ENCODE measurements at regions not wholly inside any gene's neighbourhood (a gene's known extent, or its start where the extent isn't known, plus 50 kb on each side); places are given as distances from the start of the nearest gene placed in this dataset.

DNA sequence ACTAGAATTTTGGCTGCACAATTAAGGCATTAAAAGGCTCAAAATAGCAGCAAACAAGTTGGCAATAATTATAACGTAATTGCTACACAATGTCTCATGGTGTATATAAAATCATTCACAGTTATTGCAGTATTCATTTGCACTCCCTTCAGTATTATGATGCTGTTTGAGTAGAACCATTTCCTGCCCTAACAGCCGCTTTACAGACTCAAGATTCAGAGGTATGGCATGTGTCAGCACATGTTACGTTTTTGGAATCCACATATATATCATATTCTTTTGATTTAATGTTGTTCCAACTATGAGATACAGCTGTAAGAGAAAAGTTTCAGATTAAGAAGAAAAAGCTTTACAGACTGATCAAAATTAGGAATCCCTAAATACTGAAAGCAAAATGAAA lies 56.3 kb upstream of the NCKAP5 start:
- H3K27me3 Mint-ChIP-seq, result peaks cover 0 to 1% of the 10 kb centered on the region in 2 donors
- Histone ChIP-seq H3K36me3 (ENCODE audit: insufficient read depth, low read length) (no peaks in the 10 kb centered on the region), H3K27ac (ENCODE audit: low read depth, low read length) (no peak overlapping the region), H3K9me3 (ENCODE audit: low read length) (no peaks in the 10 kb centered on the region), H3K4me3 (ENCODE audit: low read length) (no peak overlapping the region), H3K27me3 (ENCODE audit: insufficient read depth, low read length, poor library complexity, severe bottlenecking) (no peaks in the 10 kb centered on the region), H3K4me1 (ENCODE audit: insufficient read depth, low read length) (no peaks in the 10 kb centered on the region)
- POLR2A ChIA-PET, result no interaction called here
- CTCF ChIA-PET, result no interaction called here
- H3K4me1 Mint-ChIP-seq, result no peaks in the 10 kb centered on the region
- H3K4me3 Mint-ChIP-seq, result no peak overlapping the region
- H3K9me3 Mint-ChIP-seq, result peaks cover 0 to 7% (median 3%) of the 10 kb centered on the region in 5 donors
- H3K27ac Mint-ChIP-seq, result no peak overlapping the region
- H3K36me3 Mint-ChIP-seq, result no peaks in the 10 kb centered on the region
- DNase-seq, result no peak

GRCh38 chr2:133627741-133628140 lies 59.5 kb upstream of the NCKAP5 start:
- peaks cover 0 to 1% of the 10 kb centered on the region in 2 donors for H3K27me3 Mint-ChIP-seq
- POLR2A ChIA-PET, result no interaction called here

DNA sequence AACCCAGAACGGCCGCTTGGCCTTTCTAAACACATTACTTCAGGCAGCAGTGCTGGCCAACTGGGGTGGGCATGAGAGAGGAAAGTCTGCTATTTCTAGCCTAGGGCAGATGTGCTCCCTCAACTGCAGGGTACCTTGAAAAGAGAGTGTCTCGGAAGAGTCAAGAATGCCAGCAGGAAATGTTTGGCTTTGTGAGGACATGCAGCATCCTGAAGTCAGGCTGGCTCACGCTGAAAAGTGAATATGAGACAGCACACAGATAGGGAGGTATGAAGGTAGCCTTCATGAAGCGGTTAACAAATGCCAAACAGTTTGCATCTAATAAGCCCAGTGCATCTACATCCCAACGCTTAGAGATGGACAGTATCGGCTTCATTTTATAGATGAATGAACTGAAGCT lies 65.0 kb upstream of the NCKAP5 start:
- POLR2A ChIA-PET, result no interaction called here
- Mint-ChIP-seq H3K4me3 (no peak overlapping the region), H3K27me3 (peaks cover 0 to 3% of the 10 kb centered on the region in 2 donors), H3K27ac (no peak overlapping the region), H3K4me1 (no peaks in the 10 kb centered on the region), H3K36me3 (no peaks in the 10 kb centered on the region), H3K9me3 (peaks cover 0 to 5% (median 3%) of the 10 kb centered on the region in 5 donors)
- no peaks in the 10 kb centered on the region for H3K27me3 ChIP-seq (ENCODE audit: insufficient read depth, low read length, poor library complexity, severe bottlenecking)
- no peak overlapping the region for H3K4me3 ChIP-seq (ENCODE audit: low read length)
- H3K9me3 ChIP-seq (ENCODE audit: low read length), result no peaks in the 10 kb centered on the region
- no peaks in the 10 kb centered on the region for H3K36me3 ChIP-seq (ENCODE audit: insufficient read depth, low read length)
- no peak for DNase-seq
- CTCF ChIA-PET, result no interaction called here
- H3K27ac ChIP-seq (ENCODE audit: low read depth, low read length), result no peak overlapping the region
- no peaks in the 10 kb centered on the region for H3K4me1 ChIP-seq (ENCODE audit: insufficient read depth, low read length)

More at GRCh38 chr2:133627741-133628140, 59.5 kb upstream of the NCKAP5 start:
- Mint-ChIP-seq H3K9me3 (peaks cover 0 to 7% (median 7%) of the 10 kb centered on the region in 5 donors), H3K4me3 (no peak overlapping the region), H3K27ac (no peak overlapping the region), H3K4me1 (no peaks in the 10 kb centered on the region), H3K36me3 (no peaks in the 10 kb centered on the region)
- CTCF ChIA-PET, result no interaction called here
- H3K36me3 ChIP-seq (ENCODE audit: insufficient read depth, low read length), result no peaks in the 10 kb centered on the region
- no peak for DNase-seq
- no peaks in the 10 kb centered on the region for H3K9me3 ChIP-seq (ENCODE audit: low read length)
- no peaks in the 10 kb centered on the region for H3K4me1 ChIP-seq (ENCODE audit: insufficient read depth, low read length)
- no peaks in the 10 kb centered on the region for H3K27me3 ChIP-seq (ENCODE audit: insufficient read depth, low read length, poor library complexity, severe bottlenecking)
- no peak overlapping the region for H3K4me3 ChIP-seq (ENCODE audit: low read length)
- H3K27ac ChIP-seq (ENCODE audit: low read depth, low read length), result no peak overlapping the region

DNA sequence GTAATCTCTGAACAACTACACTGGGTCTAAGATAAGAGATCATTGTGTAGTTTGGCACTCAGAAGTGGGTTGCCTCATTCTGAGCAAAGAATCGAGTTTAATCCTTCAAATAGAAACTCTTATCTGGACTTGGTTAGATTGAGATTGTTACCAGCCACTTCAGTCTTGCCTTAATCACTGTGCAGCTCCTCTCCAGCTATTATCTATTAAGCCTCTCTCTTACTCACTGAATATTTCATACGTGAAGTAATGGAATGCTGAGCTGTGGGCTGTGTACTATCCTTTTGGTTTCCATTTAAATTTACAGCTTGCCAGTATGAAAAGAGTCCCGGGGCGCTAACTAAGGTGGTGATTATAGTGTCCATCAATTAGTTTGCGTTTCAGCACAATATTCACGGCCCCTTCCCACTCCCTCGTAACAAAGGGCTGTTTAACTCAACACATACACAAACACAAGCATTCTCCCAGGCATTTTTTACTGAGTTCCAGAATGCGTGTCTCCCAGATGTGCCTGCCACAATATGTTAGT lies 65.7 kb upstream of the NCKAP5 start:
- peaks cover 0 to 5% (median 3%) of the 10 kb centered on the region in 5 donors for H3K9me3 Mint-ChIP-seq
- no peak for DNase-seq
- H3K4me3 Mint-ChIP-seq, result no peak overlapping the region
- no peaks in the 10 kb centered on the region for H3K9me3 ChIP-seq (ENCODE audit: low read length)
- no peaks in the 10 kb centered on the region for H3K4me1 ChIP-seq (ENCODE audit: insufficient read depth, low read length)
- no peaks in the 10 kb centered on the region for H3K36me3 ChIP-seq (ENCODE audit: insufficient read depth, low read length)
- no peaks in the 10 kb centered on the region for H3K27me3 ChIP-seq (ENCODE audit: insufficient read depth, low read length, poor library complexity, severe bottlenecking)
- H3K36me3 Mint-ChIP-seq, result no peaks in the 10 kb centered on the region
- ChIA-PET CTCF (no interaction called here), POLR2A (no interaction called here)
- no peak overlapping the region for H3K27ac ChIP-seq (ENCODE audit: low read depth, low read length)
- H3K4me3 ChIP-seq (ENCODE audit: low read length), result no peak overlapping the region
- H3K27me3 Mint-ChIP-seq, result peaks cover 0 to 2% of the 10 kb centered on the region in 2 donors
- no peak overlapping the region for H3K27ac Mint-ChIP-seq
- H3K4me1 Mint-ChIP-seq, result no peaks in the 10 kb centered on the region

DNA sequence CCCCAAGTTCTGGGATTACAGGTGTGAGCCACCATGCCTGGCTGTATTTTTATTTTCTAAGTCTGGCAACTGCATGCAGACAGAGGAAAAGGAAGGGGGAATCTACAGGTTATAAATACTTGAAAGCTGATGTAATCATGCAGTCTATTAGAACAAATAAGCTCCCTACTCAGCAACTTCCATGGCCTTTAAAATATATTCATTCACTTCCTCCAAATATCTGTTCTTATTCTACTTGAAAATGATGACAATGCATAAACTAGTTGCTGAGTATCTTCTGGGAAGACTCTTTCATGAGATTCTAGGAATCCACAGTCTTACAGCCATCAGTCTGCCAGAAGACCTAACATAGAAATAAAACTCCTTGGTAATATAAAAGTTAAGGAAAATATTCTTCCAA lies 66.9 kb upstream of the NCKAP5 start:
- H3K9me3 ChIP-seq (ENCODE audit: low read length), result no peaks in the 10 kb centered on the region
- Mint-ChIP-seq H3K27me3 (peaks cover 0 to 2% of the 10 kb centered on the region in 2 donors), H3K4me3 (no peak overlapping the region), H3K4me1 (no peaks in the 10 kb centered on the region), H3K36me3 (no peaks in the 10 kb centered on the region), H3K9me3 (peaks cover 0 to 5% (median 3%) of the 10 kb centered on the region in 5 donors), H3K27ac (no peak overlapping the region)
- no peak for DNase-seq
- no peaks in the 10 kb centered on the region for H3K36me3 ChIP-seq (ENCODE audit: insufficient read depth, low read length)
- no peaks in the 10 kb centered on the region for H3K27me3 ChIP-seq (ENCODE audit: insufficient read depth, low read length, poor library complexity, severe bottlenecking)
- POLR2A ChIA-PET, result no interaction called here
- CTCF ChIA-PET, result no interaction called here
- H3K4me1 ChIP-seq (ENCODE audit: insufficient read depth, low read length), result no peaks in the 10 kb centered on the region
- H3K27ac ChIP-seq (ENCODE audit: low read depth, low read length), result no peak overlapping the region
- H3K4me3 ChIP-seq (ENCODE audit: low read length), result no peak overlapping the region

GRCh38 chr2:133636287-133636686 lies 68.0 kb upstream of the NCKAP5 start:
- ChIA-PET CTCF (no interaction called here), POLR2A (no interaction called here)
- H3K4me3 ChIP-seq (ENCODE audit: low read length), result no peak overlapping the region
- H3K9me3 ChIP-seq (ENCODE audit: low read length), result no peaks in the 10 kb centered on the region
- no peaks in the 10 kb centered on the region for H3K27me3 ChIP-seq (ENCODE audit: insufficient read depth, low read length, poor library complexity, severe bottlenecking)
- no peak overlapping the region for H3K27ac ChIP-seq (ENCODE audit: low read depth, low read length)
- Mint-ChIP-seq H3K9me3 (peaks cover 0 to 5% (median 2%) of the 10 kb centered on the region in 5 donors), H3K27me3 (peaks cover 0 to 2% of the 10 kb centered on the region in 2 donors), H3K4me3 (no peak overlapping the region), H3K27ac (no peak overlapping the region), H3K4me1 (no peaks in the 10 kb centered on the region), H3K36me3 (no peaks in the 10 kb centered on the region)
- H3K4me1 ChIP-seq (ENCODE audit: insufficient read depth, low read length), result no peaks in the 10 kb centered on the region
- DNase-seq, result no peak
- no peaks in the 10 kb centered on the region for H3K36me3 ChIP-seq (ENCODE audit: insufficient read depth, low read length)

DNA sequence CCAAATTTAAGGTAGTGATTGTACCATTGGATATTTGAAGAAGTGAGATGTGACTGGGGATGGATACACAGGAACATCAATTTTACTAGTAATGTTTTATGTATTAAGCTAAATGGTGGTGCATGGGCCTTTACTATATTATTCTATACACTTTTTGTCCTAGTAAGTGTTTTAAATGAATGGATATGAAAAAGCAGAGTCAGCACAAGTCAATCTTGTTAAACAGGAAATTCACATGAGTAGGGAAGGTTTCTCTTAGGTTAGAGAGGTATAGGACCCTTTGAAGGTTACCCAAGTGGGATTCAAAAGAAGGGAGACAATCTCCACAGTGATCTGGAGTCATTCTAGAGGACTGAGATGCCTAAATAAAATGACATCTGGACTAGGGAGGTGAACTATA lies 71.8 kb upstream of the NCKAP5 start:
- Mint-ChIP-seq H3K27ac (no peak overlapping the region), H3K36me3 (no peaks in the 10 kb centered on the region), H3K4me3 (no peak overlapping the region), H3K27me3 (peaks cover 0 to 1% of the 10 kb centered on the region in 2 donors), H3K4me1 (no peaks in the 10 kb centered on the region), H3K9me3 (peaks cover 0 to 5% (median 2%) of the 10 kb centered on the region in 5 donors)
- CTCF ChIA-PET, result no interaction called here
- Histone ChIP-seq H3K36me3 (ENCODE audit: insufficient read depth, low read length) (no peaks in the 10 kb centered on the region), H3K4me1 (ENCODE audit: insufficient read depth, low read length) (no peaks in the 10 kb centered on the region), H3K27me3 (ENCODE audit: insufficient read depth, low read length, poor library complexity, severe bottlenecking) (no peaks in the 10 kb centered on the region), H3K27ac (ENCODE audit: low read depth, low read length) (no peak overlapping the region), H3K4me3 (ENCODE audit: low read length) (no peak overlapping the region), H3K9me3 (ENCODE audit: low read length) (no peaks in the 10 kb centered on the region)
- DNase-seq, result no peak
- POLR2A ChIA-PET, result no interaction called here

DNA sequence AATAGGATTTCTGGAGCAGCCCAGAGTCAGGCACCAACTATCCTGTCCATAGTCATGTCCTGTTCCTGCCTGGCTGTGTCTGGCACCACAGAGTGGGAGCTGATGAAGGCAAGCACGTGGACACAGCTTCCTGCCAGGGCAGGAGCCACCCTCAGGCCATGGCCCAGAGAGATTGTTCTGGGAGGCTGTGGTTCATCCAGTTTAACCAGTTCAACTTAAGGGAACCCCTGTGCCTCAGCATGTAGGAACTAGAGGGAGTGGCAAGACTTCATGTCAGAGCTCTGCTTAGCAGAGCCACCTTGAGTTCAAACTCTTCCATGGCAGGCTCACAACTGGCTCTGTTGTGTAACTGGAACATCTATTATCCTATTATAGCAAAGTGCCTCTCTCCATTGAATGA lies 73.2 kb upstream of the NCKAP5 start:
- Mint-ChIP-seq H3K4me1 (no peaks in the 10 kb centered on the region), H3K9me3 (peaks cover 0 to 6% (median under 1%) of the 10 kb centered on the region in 5 donors), H3K36me3 (no peaks in the 10 kb centered on the region), H3K4me3 (no peak overlapping the region), H3K27me3 (peaks cover 0 to 1% of the 10 kb centered on the region in 2 donors), H3K27ac (no peak overlapping the region)
- POLR2A ChIA-PET, result no interaction called here
- CTCF ChIA-PET, result no interaction called here
- H3K27ac ChIP-seq (ENCODE audit: low read depth, low read length), result no peak overlapping the region
- no peaks in the 10 kb centered on the region for H3K9me3 ChIP-seq (ENCODE audit: low read length)
- no peaks in the 10 kb centered on the region for H3K4me1 ChIP-seq (ENCODE audit: insufficient read depth, low read length)
- H3K4me3 ChIP-seq (ENCODE audit: low read length), result no peak overlapping the region
- H3K27me3 ChIP-seq (ENCODE audit: insufficient read depth, low read length, poor library complexity, severe bottlenecking), result no peaks in the 10 kb centered on the region
- no peak for DNase-seq
- no peaks in the 10 kb centered on the region for H3K36me3 ChIP-seq (ENCODE audit: insufficient read depth, low read length)
